ENCODE measurements at regions not wholly inside any gene's neighbourhood (a gene's known extent, or its start where the extent isn't known, plus 50 kb on each side); places are given as distances from the start of the nearest gene placed in this dataset.
"Not testable (repeated sequence)": the region's sequence is repeated elsewhere in the genome, so short reads cannot be mapped to it uniquely, and the experiment has no call there.

DNA sequence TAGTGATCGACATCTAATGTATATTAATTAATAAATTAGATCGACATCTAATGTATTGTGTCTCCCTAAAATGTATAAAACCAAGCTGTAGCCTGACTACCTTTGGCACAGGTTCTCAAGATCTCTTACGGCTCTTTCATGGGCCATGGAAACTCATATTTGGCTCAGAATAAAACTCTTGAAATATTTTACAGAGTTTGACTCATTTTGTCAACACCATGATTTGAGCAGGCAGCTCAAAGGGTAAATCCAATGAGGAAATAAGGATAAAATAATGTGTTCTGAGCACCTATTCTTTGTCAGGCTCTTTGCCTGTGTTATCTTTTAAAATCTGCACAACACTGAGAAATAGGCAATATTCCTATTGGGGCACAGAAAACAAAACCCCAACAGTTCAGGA lies 223.4 kb upstream of the DUSP10 start:
- H3K4me1 ChIP-seq (ENCODE audit: control insufficient read depth in 1 of 2, insufficient read depth in 2 of 2, low read length in 2 of 2): no peaks in the 10 kb centered on the region
- WGBS, 2 donors: 65 to 69% methylated on average over 3 of the region's 3 CpGs
- no peak overlapping the region for H3K4me3 ChIP-seq (ENCODE audit: low read length in 2 of 2)
- no peaks in the 10 kb centered on the region for H3K27me3 ChIP-seq (ENCODE audit: control insufficient read depth in 1 of 2, insufficient read depth in 2 of 2, low read length in 1 of 2)
- no peak overlapping the region for H3K27ac ChIP-seq (ENCODE audit: low read depth in 1 of 2, low read length in 2 of 2)
- H3K9me3 ChIP-seq (ENCODE audit: control insufficient read depth, low read length): no peaks in the 10 kb centered on the region
- no peaks in the 10 kb centered on the region for H3K36me3 ChIP-seq (ENCODE audit: control insufficient read depth in 1 of 2, insufficient read depth in 2 of 2, low read length in 1 of 2)
- DNase-seq: no peak
- intact Hi-C loops (cut with DNase I): no loop called here
- no peak for ATAC-seq (ENCODE audit: low FRiP score)

DNA sequence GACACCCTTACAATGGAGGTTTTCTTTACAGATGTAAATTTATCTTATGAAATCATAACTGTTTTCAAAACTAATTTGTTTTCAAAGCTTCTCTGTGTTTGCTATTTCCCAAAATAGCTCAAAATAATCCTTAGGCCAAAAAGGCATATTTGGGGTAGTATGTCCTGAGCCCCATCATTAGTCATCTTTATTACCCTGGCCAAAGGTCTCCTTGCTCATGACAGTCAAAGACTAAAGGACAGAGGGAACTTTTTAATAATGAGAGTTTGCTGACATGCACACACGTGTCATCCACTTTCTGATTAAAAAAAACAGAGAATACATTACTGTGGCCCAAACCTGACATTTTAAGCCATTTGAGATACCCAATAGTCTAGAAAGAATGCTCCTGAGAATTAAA lies 221.9 kb upstream of the DUSP10 start:
- no peak overlapping the region for H3K4me3 ChIP-seq (ENCODE audit: low read length in 2 of 2)
- no peaks in the 10 kb centered on the region for H3K9me3 ChIP-seq (ENCODE audit: control insufficient read depth, low read length)
- DNase-seq (no peak), ATAC-seq (ENCODE audit: low FRiP score) (no peak)
- intact Hi-C loops (cut with DNase I): no loop called here
- H3K36me3 ChIP-seq (ENCODE audit: control insufficient read depth in 1 of 2, insufficient read depth in 2 of 2, low read length in 1 of 2): no peaks in the 10 kb centered on the region
- 68 to 76% methylated on average over 1 of the region's 1 CpG for WGBS, 2 donors
- no peaks in the 10 kb centered on the region for H3K27me3 ChIP-seq (ENCODE audit: control insufficient read depth in 1 of 2, insufficient read depth in 2 of 2, low read length in 1 of 2)
- no peaks in the 10 kb centered on the region for H3K4me1 ChIP-seq (ENCODE audit: control insufficient read depth in 1 of 2, insufficient read depth in 2 of 2, low read length in 2 of 2)
- no peak overlapping the region for H3K27ac ChIP-seq (ENCODE audit: low read depth in 1 of 2, low read length in 2 of 2)

- WGBS, 2 donors: 94 to 97% methylated on average over 4 of the region's 4 CpGs
- H3K27me3 ChIP-seq (ENCODE audit: control insufficient read depth in 1 of 2, insufficient read depth in 2 of 2, low read length in 1 of 2): no peaks in the 10 kb centered on the region
- H3K36me3 ChIP-seq (ENCODE audit: control insufficient read depth in 1 of 2, insufficient read depth in 2 of 2, low read length in 1 of 2): no peaks in the 10 kb centered on the region
- H3K4me3 ChIP-seq (ENCODE audit: low read length in 2 of 2): no peak overlapping the region
- H3K9me3 ChIP-seq (ENCODE audit: control insufficient read depth, low read length): no peaks in the 10 kb centered on the region
- no peak for ATAC-seq (ENCODE audit: low FRiP score)
- DNase-seq: no peak
- intact Hi-C loops (cut with DNase I): no loop called here
- no peak overlapping the region for H3K27ac ChIP-seq (ENCODE audit: low read depth in 1 of 2, low read length in 2 of 2)
- no peaks in the 10 kb centered on the region for H3K4me1 ChIP-seq (ENCODE audit: control insufficient read depth in 1 of 2, insufficient read depth in 2 of 2, low read length in 2 of 2)
These were observed 220.5 kb upstream of the DUSP10 start for GRCh38 chr1:221962385-221962784.

DNA sequence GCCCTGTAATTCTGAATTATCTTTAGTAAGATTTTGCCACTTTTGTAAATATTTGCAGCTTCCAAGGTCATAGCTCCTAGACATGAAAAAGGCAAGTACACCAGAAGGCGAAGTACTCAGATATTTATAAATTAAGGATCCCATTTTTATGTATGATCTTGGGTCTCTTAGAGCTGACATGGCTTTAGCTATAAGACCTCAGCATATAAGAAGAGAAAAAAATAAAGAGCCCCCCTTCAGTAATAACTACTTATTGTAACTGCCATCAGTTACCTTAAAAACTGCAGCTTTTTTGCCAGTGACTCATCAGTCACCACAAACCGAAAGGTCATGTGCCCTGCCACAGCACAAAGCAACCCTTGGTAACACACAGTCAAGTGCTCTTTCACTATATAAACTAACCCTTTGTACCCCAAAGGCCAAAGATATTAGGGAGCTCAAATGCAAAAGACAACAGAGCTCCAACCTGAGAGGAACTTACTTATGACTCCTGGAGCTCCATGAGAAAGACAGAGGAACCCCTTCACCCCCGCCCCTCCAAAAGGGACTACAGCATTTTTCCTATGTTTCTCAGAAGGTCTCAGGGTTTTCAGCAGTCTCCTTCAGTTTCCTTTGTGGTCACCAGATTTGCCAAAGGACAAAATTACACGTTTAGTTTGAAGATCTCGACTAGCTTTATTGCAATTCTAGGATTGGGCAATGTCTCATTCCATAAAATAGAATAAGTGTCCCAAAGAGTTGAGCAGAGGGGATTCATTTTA lies 219.8 kb upstream of the DUSP10 start:
- H3K36me3 ChIP-seq (ENCODE audit: control insufficient read depth in 1 of 2, insufficient read depth in 2 of 2, low read length in 1 of 2): no peaks in the 10 kb centered on the region
- H3K27me3 ChIP-seq (ENCODE audit: control insufficient read depth in 1 of 2, insufficient read depth in 2 of 2, low read length in 1 of 2): no peaks in the 10 kb centered on the region
- WGBS, 2 donors: 68 to 74% methylated on average over 5 of the region's 5 CpGs
- DNase-seq (no peak), ATAC-seq (ENCODE audit: low FRiP score) (no peak)
- no peaks in the 10 kb centered on the region for H3K9me3 ChIP-seq (ENCODE audit: control insufficient read depth, low read length)
- intact Hi-C loops (cut with DNase I): no loop called here
- H3K27ac ChIP-seq (ENCODE audit: low read depth in 1 of 2, low read length in 2 of 2): no peak overlapping the region
- no peaks in the 10 kb centered on the region for H3K4me1 ChIP-seq (ENCODE audit: control insufficient read depth in 1 of 2, insufficient read depth in 2 of 2, low read length in 2 of 2)
- H3K4me3 ChIP-seq (ENCODE audit: low read length in 2 of 2): no peak overlapping the region

GRCh38 chr1:221958161-221958562 lies 216.3 kb upstream of the DUSP10 start:
- H3K36me3 ChIP-seq (ENCODE audit: control insufficient read depth in 1 of 2, insufficient read depth in 2 of 2, low read length in 1 of 2); H3K4me3 ChIP-seq (ENCODE audit: low read length in 2 of 2); H3K27me3 ChIP-seq (ENCODE audit: control insufficient read depth in 1 of 2, insufficient read depth in 2 of 2, low read length in 1 of 2); H3K9me3 ChIP-seq (ENCODE audit: control insufficient read depth, low read length); H3K27ac ChIP-seq (ENCODE audit: low read depth in 1 of 2, low read length in 2 of 2); DNase-seq; H3K4me1 ChIP-seq (ENCODE audit: control insufficient read depth in 1 of 2, insufficient read depth in 2 of 2, low read length in 2 of 2); intact Hi-C loops (cut with DNase I); ATAC-seq (ENCODE audit: low FRiP score): not testable (repeated sequence)
- 52 to 53% methylated on average over 2 of the region's 2 CpGs for WGBS, 2 donors

- intact Hi-C loops (cut with DNase I): not testable (repeated sequence)
These were observed 215.5 kb upstream of the DUSP10 start for GRCh38 chr1:221957350-221957749.

DNA sequence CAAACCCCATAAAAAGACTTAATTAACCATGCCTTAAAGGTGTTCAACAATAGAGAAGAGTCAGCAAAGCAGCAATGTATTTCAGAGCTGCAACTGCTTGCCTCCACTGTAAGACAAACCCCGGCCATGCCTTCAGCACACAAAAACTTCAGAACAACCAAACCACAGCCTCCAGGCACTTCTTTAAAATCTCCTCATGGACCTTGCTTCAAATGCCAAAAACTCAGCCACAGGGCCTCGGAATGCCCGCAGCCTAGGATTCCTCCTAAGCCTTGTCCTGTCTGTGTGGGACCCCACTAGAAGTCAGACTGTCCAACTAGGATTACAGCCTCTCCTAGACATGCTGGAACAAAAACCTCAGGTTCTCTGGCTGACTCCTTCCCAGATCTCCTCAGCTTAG lies 208.1 kb upstream of the DUSP10 start:
- Histone ChIP-seq H3K4me3 (ENCODE audit: low read length in 2 of 2) (no peak overlapping the region), H3K27ac (ENCODE audit: low read depth in 1 of 2, low read length in 2 of 2) (no peak overlapping the region), H3K36me3 (ENCODE audit: control insufficient read depth in 1 of 2, insufficient read depth in 2 of 2, low read length in 1 of 2) (no peaks in the 10 kb centered on the region), H3K27me3 (ENCODE audit: control insufficient read depth in 1 of 2, insufficient read depth in 2 of 2, low read length in 1 of 2) (no peaks in the 10 kb centered on the region), H3K4me1 (ENCODE audit: control insufficient read depth in 1 of 2, insufficient read depth in 2 of 2, low read length in 2 of 2) (no peaks in the 10 kb centered on the region), H3K9me3 (ENCODE audit: control insufficient read depth, low read length) (peaks cover 2% of the 10 kb centered on the region)
- 87 to 91% methylated on average over 3 of the region's 3 CpGs for WGBS, 2 donors
- intact Hi-C loops (cut with DNase I): no loop called here
- ATAC-seq (ENCODE audit: low FRiP score) (no peak), DNase-seq (no peak)

More at GRCh38 chr1:221957350-221957749, 215.5 kb upstream of the DUSP10 start:
- not testable (repeated sequence) for ATAC-seq (ENCODE audit: low FRiP score); H3K36me3 ChIP-seq (ENCODE audit: control insufficient read depth in 1 of 2, insufficient read depth in 2 of 2, low read length in 1 of 2); H3K4me3 ChIP-seq (ENCODE audit: low read length in 2 of 2); H3K27ac ChIP-seq (ENCODE audit: low read depth in 1 of 2, low read length in 2 of 2); H3K4me1 ChIP-seq (ENCODE audit: control insufficient read depth in 1 of 2, insufficient read depth in 2 of 2, low read length in 2 of 2); DNase-seq; H3K27me3 ChIP-seq (ENCODE audit: control insufficient read depth in 1 of 2, insufficient read depth in 2 of 2, low read length in 1 of 2); H3K9me3 ChIP-seq (ENCODE audit: control insufficient read depth, low read length)
- WGBS, 2 donors: 99% methylated on average over 3 of the region's 3 CpGs

- no peak overlapping the region for H3K27ac ChIP-seq (ENCODE audit: low read depth in 1 of 2, low read length in 2 of 2)
- peaks cover 2% of the 10 kb centered on the region for H3K9me3 ChIP-seq (ENCODE audit: control insufficient read depth, low read length)
- intact Hi-C loops (cut with DNase I): no loop called here
- no peaks in the 10 kb centered on the region for H3K4me1 ChIP-seq (ENCODE audit: control insufficient read depth in 1 of 2, insufficient read depth in 2 of 2, low read length in 2 of 2)
- H3K36me3 ChIP-seq (ENCODE audit: control insufficient read depth in 1 of 2, insufficient read depth in 2 of 2, low read length in 1 of 2): no peaks in the 10 kb centered on the region
- no peak for DNase-seq
- WGBS, 2 donors: 79 to 85% methylated on average over 5 of the region's 5 CpGs
- no peak for ATAC-seq (ENCODE audit: low FRiP score)
- no peaks in the 10 kb centered on the region for H3K27me3 ChIP-seq (ENCODE audit: control insufficient read depth in 1 of 2, insufficient read depth in 2 of 2, low read length in 1 of 2)
- no peak overlapping the region for H3K4me3 ChIP-seq (ENCODE audit: low read length in 2 of 2)
These were observed 206.6 kb upstream of the DUSP10 start for GRCh38 chr1:221948459-221948858.

GRCh38 chr1:221947731-221948130 lies 205.8 kb upstream of the DUSP10 start:
- 75 to 76% methylated on average over 4 of the region's 4 CpGs for WGBS, 2 donors
- Histone ChIP-seq H3K27me3 (ENCODE audit: control insufficient read depth in 1 of 2, insufficient read depth in 2 of 2, low read length in 1 of 2) (no peaks in the 10 kb centered on the region), H3K4me3 (ENCODE audit: low read length in 2 of 2) (no peak overlapping the region), H3K36me3 (ENCODE audit: control insufficient read depth in 1 of 2, insufficient read depth in 2 of 2, low read length in 1 of 2) (no peaks in the 10 kb centered on the region), H3K9me3 (ENCODE audit: control insufficient read depth, low read length) (peaks cover 2% of the 10 kb centered on the region), H3K4me1 (ENCODE audit: control insufficient read depth in 1 of 2, insufficient read depth in 2 of 2, low read length in 2 of 2) (no peaks in the 10 kb centered on the region), H3K27ac (ENCODE audit: low read depth in 1 of 2, low read length in 2 of 2) (no peak overlapping the region)
- ATAC-seq (ENCODE audit: low FRiP score) (no peak), DNase-seq (no peak)
- intact Hi-C loops (cut with DNase I): no loop called here
